Activated T-helper 17 cell treated with anti-CD3 and anti-CD28 coated beads, Interleukin-2, amount 50 U/mL, for 72 hours (primary cell): ENCODE measurements at regions not wholly inside any gene's neighbourhood (a gene's known extent, or its start where the extent isn't known, plus 50 kb on each side); places are given as distances from the start of the nearest gene placed in this dataset.

ENCODE experiments used
- ATAC-seq: fragments of 150-1000 bp; cut with Tn5 transposase; replicated peaks from 2 replicates; pipeline ENCODE4 v1.10.0; 2021; ENCODE audit warnings: mild to moderate bottlenecking, moderate library complexity
- H3K27ac Mint-ChIP-seq: one replicate; pipeline ENCODE4 v1.8.0; 2022; ENCODE audit warnings: mixed read lengths
- H3K27me3 Mint-ChIP-seq: one replicate; pipeline ENCODE4 v1.8.0; 2022; ENCODE audit warnings: mixed read lengths
- H3K36me3 Mint-ChIP-seq: one replicate; pipeline ENCODE4 v1.8.0; 2022; ENCODE audit warnings: low read depth, mild to moderate bottlenecking, mixed read lengths
- H3K4me1 Mint-ChIP-seq: one replicate; pipeline ENCODE4 v1.8.0; 2022; ENCODE audit warnings: mixed read lengths
- H3K4me3 Mint-ChIP-seq: one replicate; pipeline ENCODE4 v1.8.0; 2022; ENCODE audit warnings: mild to moderate bottlenecking, mixed read lengths
- H3K9me3 Mint-ChIP-seq: one replicate; pipeline ENCODE4 v1.8.0; 2022; ENCODE audit warnings: mixed read lengths

GRCh38 chr15:95715906-95716656 lies 614.4 kb upstream of the NR2F2 start:
- no peaks in the 10 kb centered on the region for H3K36me3 Mint-ChIP-seq
- H3K4me1 Mint-ChIP-seq: no peaks in the 10 kb centered on the region
- no peak for ATAC-seq
- no peak overlapping the region for H3K4me3 Mint-ChIP-seq
- no peaks in the 10 kb centered on the region for H3K9me3 Mint-ChIP-seq
- no peaks in the 10 kb centered on the region for H3K27me3 Mint-ChIP-seq
- H3K27ac Mint-ChIP-seq: no peak overlapping the region

- Mint-ChIP-seq H3K4me1 (no peaks in the 10 kb centered on the region), H3K9me3 (no peaks in the 10 kb centered on the region), H3K36me3 (no peaks in the 10 kb centered on the region), H3K27ac (no peak overlapping the region), H3K4me3 (no peak overlapping the region), H3K27me3 (no peaks in the 10 kb centered on the region)
- ATAC-seq: no peak
These were observed 613.8 kb upstream of the NR2F2 start for GRCh38 chr15:95716708-95717107.

GRCh38 chr15:95718441-95718840 lies 612.1 kb upstream of the NR2F2 start:
- Mint-ChIP-seq H3K4me3 (no peak overlapping the region), H3K27ac (no peak overlapping the region), H3K9me3 (no peaks in the 10 kb centered on the region), H3K36me3 (no peaks in the 10 kb centered on the region), H3K27me3 (no peaks in the 10 kb centered on the region), H3K4me1 (no peaks in the 10 kb centered on the region)
- no peak for ATAC-seq

- Mint-ChIP-seq H3K4me1 (no peaks in the 10 kb centered on the region), H3K27me3 (peaks cover 6% of the 10 kb centered on the region), H3K36me3 (no peaks in the 10 kb centered on the region), H3K9me3 (no peaks in the 10 kb centered on the region), H3K27ac (no peak overlapping the region), H3K4me3 (no peak overlapping the region)
- no peak for ATAC-seq
These were observed 605.4 kb upstream of the NR2F2 start for GRCh38 chr15:95724908-95725633.

GRCh38 chr15:95726891-95727290 lies 603.6 kb upstream of the NR2F2 start:
- Mint-ChIP-seq H3K27ac (no peak overlapping the region), H3K4me1 (no peaks in the 10 kb centered on the region), H3K36me3 (no peaks in the 10 kb centered on the region), H3K27me3 (peaks cover 6% of the 10 kb centered on the region), H3K9me3 (no peaks in the 10 kb centered on the region), H3K4me3 (no peak overlapping the region)
- ATAC-seq: no peak

- Mint-ChIP-seq H3K4me1 (peaks cover 7% of the 10 kb centered on the region), H3K27ac (no peak overlapping the region), H3K27me3 (no peaks in the 10 kb centered on the region), H3K9me3 (peaks cover 18% of the 10 kb centered on the region), H3K4me3 (no peak overlapping the region), H3K36me3 (no peaks in the 10 kb centered on the region)
- ATAC-seq: no peak
These were observed 596.6 kb upstream of the NR2F2 start for GRCh38 chr15:95733931-95734330.

- Mint-ChIP-seq H3K36me3 (no peaks in the 10 kb centered on the region), H3K27me3 (no peaks in the 10 kb centered on the region), H3K4me1 (peaks cover 7% of the 10 kb centered on the region), H3K4me3 (peak overlapping the region; percentile 29), H3K27ac (no peak overlapping the region), H3K9me3 (peaks cover 21% of the 10 kb centered on the region)
- no peak for ATAC-seq
These were observed 595.8 kb upstream of the NR2F2 start for GRCh38 chr15:95734422-95735316.

GRCh38 chr15:95737060-95737459 lies 593.4 kb upstream of the NR2F2 start:
- Mint-ChIP-seq H3K4me1 (peaks cover 13% of the 10 kb centered on the region), H3K36me3 (no peaks in the 10 kb centered on the region), H3K4me3 (no peak overlapping the region), H3K9me3 (peaks cover 21% of the 10 kb centered on the region), H3K27ac (no peak overlapping the region), H3K27me3 (no peaks in the 10 kb centered on the region)
- no peak for ATAC-seq

- Mint-ChIP-seq H3K4me1 (peaks cover 13% of the 10 kb centered on the region), H3K27ac (no peak overlapping the region), H3K9me3 (peaks cover 28% of the 10 kb centered on the region), H3K27me3 (no peaks in the 10 kb centered on the region), H3K36me3 (no peaks in the 10 kb centered on the region), H3K4me3 (no peak overlapping the region)
- ATAC-seq: no peak
These were observed 591.4 kb upstream of the NR2F2 start for GRCh38 chr15:95739131-95739530.

GRCh38 chr15:95741830-95742229 lies 588.7 kb upstream of the NR2F2 start:
- Mint-ChIP-seq H3K9me3 (peaks cover 17% of the 10 kb centered on the region), H3K4me1 (peaks cover 7% of the 10 kb centered on the region), H3K36me3 (no peaks in the 10 kb centered on the region), H3K4me3 (no peak overlapping the region), H3K27ac (no peak overlapping the region), H3K27me3 (no peaks in the 10 kb centered on the region)
- ATAC-seq: no peak

- no peak for ATAC-seq
- H3K4me3 Mint-ChIP-seq: no peak overlapping the region
- H3K9me3 Mint-ChIP-seq: peaks cover 13% of the 10 kb centered on the region
- no peaks in the 10 kb centered on the region for H3K27me3 Mint-ChIP-seq
- no peaks in the 10 kb centered on the region for H3K36me3 Mint-ChIP-seq
- peaks cover 7% of the 10 kb centered on the region for H3K4me1 Mint-ChIP-seq
- no peak overlapping the region for H3K27ac Mint-ChIP-seq
These were observed 588.2 kb upstream of the NR2F2 start for GRCh38 chr15:95742256-95742655.

GRCh38 chr15:95742836-95743235 lies 587.7 kb upstream of the NR2F2 start:
- H3K4me3 Mint-ChIP-seq: no peak overlapping the region

GRCh38 chr15:95757171-95757570 lies 573.3 kb upstream of the NR2F2 start:
- no peaks in the 10 kb centered on the region for H3K4me1 Mint-ChIP-seq
- no peak for ATAC-seq
- no peak overlapping the region for H3K4me3 Mint-ChIP-seq
- no peaks in the 10 kb centered on the region for H3K27me3 Mint-ChIP-seq
- H3K27ac Mint-ChIP-seq: no peak overlapping the region
- H3K36me3 Mint-ChIP-seq: no peaks in the 10 kb centered on the region
- H3K9me3 Mint-ChIP-seq: no peaks in the 10 kb centered on the region

More at GRCh38 chr15:95742836-95743235, 587.7 kb upstream of the NR2F2 start:
- Mint-ChIP-seq H3K9me3 (peaks cover 12% of the 10 kb centered on the region), H3K4me1 (peaks cover 7% of the 10 kb centered on the region), H3K27me3 (no peaks in the 10 kb centered on the region), H3K36me3 (no peaks in the 10 kb centered on the region), H3K27ac (no peak overlapping the region)
- ATAC-seq: no peak

GRCh38 chr15:95758451-95758850 lies 572.0 kb upstream of the NR2F2 start:
- Mint-ChIP-seq H3K36me3 (no peaks in the 10 kb centered on the region), H3K4me1 (no peaks in the 10 kb centered on the region), H3K27me3 (no peaks in the 10 kb centered on the region), H3K9me3 (no peaks in the 10 kb centered on the region), H3K27ac (no peak overlapping the region), H3K4me3 (no peak overlapping the region)
- no peak for ATAC-seq
